Stomach (tissue), 8 donors: ENCODE measurements at regions not wholly inside any gene's neighbourhood (a gene's known extent, or its start where the extent isn't known, plus 50 kb on each side); places are given as distances from the start of the nearest gene placed in this dataset.

Source experiments
- DNase-seq, 2 donors: peaks; one replicate each; pipeline versions ENCODE4 v3.0.0 to v3.0.0-alpha.2; 2013 to 2019
- H3K27ac ChIP-seq, 5 donors: fragments of 200-600 bp in 4 of 5; sonication (generic) in 4 of 5; one replicate each; pipeline ENCODE4 v1.5.1; 2013 to 2019; ENCODE audit warnings: mild to moderate bottlenecking in 1 of 5, moderate library complexity in 1 of 5
- H3K27me3 ChIP-seq, 3 donors: fragments of 200-600 bp; sonication (generic); one replicate each; pipeline ENCODE4 v1.5.1; 2017 to 2019; ENCODE audit warnings: mixed run types in 1 of 3
- H3K36me3 ChIP-seq, 4 donors: fragments of 200-600 bp; sonication (generic); 1 replicate in 3 of 4; 2 replicates in 1 of 4; pipeline ENCODE4 v1.5.1; 2016 to 2019
- H3K4me1 ChIP-seq, 4 donors: fragments of 200-600 bp; sonication (generic); one replicate each; pipeline ENCODE4 v1.5.1; 2016 to 2019
- H3K4me3 ChIP-seq, 4 donors: fragments of 200-600 bp; sonication (generic) in 3 of 4; one replicate each; pipeline ENCODE4 v1.5.1; 2016 to 2019; ENCODE audit warnings: mild to moderate bottlenecking in 1 of 4
- H3K9me3 ChIP-seq, 4 donors: fragments of 200-600 bp; sonication (generic); one replicate each; pipeline ENCODE4 v1.5.1; 2016 to 2019
- EP300 ChIP-seq: sonication (generic); formaldehyde crosslinking; IDR thresholded peaks from one replicate; pipeline ENCODE4 v1.6.1; 2017; ENCODE audit warnings: antibody characterized with exemption
- POLR2A ChIP-seq, 4 donors: fragments of 450-650 bp; IDR thresholded peaks; one replicate each; pipeline ENCODE4 v1.6.1; 2016; ENCODE audit warnings: antibody characterized with exemption in 4 of 4, control low read depth in 2 of 4, mild to moderate bottlenecking in 1 of 4, moderate library complexity in 1 of 4
- POLR2AphosphoS5 ChIP-seq, 3 donors: sonication (generic); formaldehyde crosslinking; IDR thresholded peaks; one replicate each; pipeline ENCODE4 v1.6.1; 2016; ENCODE audit warnings: antibody characterized with exemption in 3 of 3
- WGBS, 5 donors: extraction: QIAGEN DNeasy Blood & Tissue Kit in 3 of 5; methylation state at CpG; one replicate each; pipeline versions ENCODE4 v1.1.5 to v1.1.7; 2013 to 2018; 5-methylcytosine and 5-hydroxymethylcytosine counted together
- intact Hi-C: fragments of 100-400 bp; cut with DNase I; formaldehyde crosslinking; loops from one replicate; pipeline ENCODE4 v1.15.1; 2023; ENCODE audit warnings: low total_unique reads
- TF ChIP-seq, protein P1 (sequence below), 7 experiments: fragments of 450-650 bp in 4 of 7; fragments of 200-600 bp in 3 of 7; sonication (generic) in 3 of 7; IDR thresholded peaks; one replicate each; pipeline ENCODE4 v1.5.1; 2016 to 2019; ENCODE audit warnings: antibody characterized with exemption in 7 of 7, control low read depth in 2 of 7, mild to moderate bottlenecking in 1 of 7
- donor health status: healthy with polysubstance abuse.
- donor health status: Bipolar disorder and iron deficiency.
- donor health status: healthy.

DNA sequence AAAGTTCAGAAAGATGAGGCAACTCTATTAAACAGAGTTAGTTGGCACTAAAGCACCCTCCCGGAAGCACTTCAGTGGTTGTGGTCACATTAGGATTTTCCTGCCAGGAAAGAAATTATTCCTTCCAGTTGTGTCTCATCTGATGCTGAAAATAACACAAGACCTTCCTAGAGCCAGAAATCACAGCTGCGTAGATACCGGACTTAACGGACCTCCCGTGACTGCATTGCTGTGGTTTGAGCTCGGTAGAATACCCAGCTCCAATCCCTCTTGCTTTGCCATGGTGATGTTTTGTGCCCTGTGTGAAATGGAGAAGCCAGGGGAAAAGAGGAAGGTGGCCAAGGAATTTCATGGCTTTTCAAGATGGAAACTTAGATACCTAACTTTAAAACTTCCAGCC lies 215.0 kb upstream of the IGF1R start:
- DNase-seq: no peak
- 75 to 82% (median 80%) methylated on average over 6 of the region's 6 CpGs for WGBS, 5 donors
- no peaks in the 10 kb centered on the region for H3K36me3 ChIP-seq
- intact Hi-C loops: no loop called here
- no peak for TF ChIP-seq POLR2A (IDR thresholded peaks at IDR 0.05)
- no peak for TF ChIP-seq EP300
- TF ChIP-seq, protein P1, sequence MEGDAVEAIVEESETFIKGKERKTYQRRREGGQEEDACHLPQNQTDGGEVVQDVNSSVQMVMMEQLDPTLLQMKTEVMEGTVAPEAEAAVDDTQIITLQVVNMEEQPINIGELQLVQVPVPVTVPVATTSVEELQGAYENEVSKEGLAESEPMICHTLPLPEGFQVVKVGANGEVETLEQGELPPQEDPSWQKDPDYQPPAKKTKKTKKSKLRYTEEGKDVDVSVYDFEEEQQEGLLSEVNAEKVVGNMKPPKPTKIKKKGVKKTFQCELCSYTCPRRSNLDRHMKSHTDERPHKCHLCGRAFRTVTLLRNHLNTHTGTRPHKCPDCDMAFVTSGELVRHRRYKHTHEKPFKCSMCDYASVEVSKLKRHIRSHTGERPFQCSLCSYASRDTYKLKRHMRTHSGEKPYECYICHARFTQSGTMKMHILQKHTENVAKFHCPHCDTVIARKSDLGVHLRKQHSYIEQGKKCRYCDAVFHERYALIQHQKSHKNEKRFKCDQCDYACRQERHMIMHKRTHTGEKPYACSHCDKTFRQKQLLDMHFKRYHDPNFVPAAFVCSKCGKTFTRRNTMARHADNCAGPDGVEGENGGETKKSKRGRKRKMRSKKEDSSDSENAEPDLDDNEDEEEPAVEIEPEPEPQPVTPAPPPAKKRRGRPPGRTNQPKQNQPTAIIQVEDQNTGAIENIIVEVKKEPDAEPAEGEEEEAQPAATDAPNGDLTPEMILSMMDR (IDR thresholded peaks at IDR 0.05): no peak
- TF ChIP-seq POLR2AphosphoS5 (IDR thresholded peaks at IDR 0.05): no peak
- H3K4me3 ChIP-seq: no peak overlapping the region
- no peaks in the 10 kb centered on the region for H3K9me3 ChIP-seq
- peaks cover 0 to 5% (median 4%) of the 10 kb centered on the region in 4 donors for H3K4me1 ChIP-seq
- H3K27ac ChIP-seq: no peak overlapping the region
- peaks cover 0 to 31% (median 11%) of the 10 kb centered on the region in 3 donors for H3K27me3 ChIP-seq

GRCh38 chr15:98433856-98434255 lies 214.5 kb upstream of the IGF1R start:
- no peaks in the 10 kb centered on the region for H3K9me3 ChIP-seq
- H3K27ac ChIP-seq: no peak overlapping the region
- WGBS, 5 donors: 76 to 85% (median 80%) methylated on average over 10 of the region's 10 CpGs
- TF ChIP-seq POLR2A (IDR thresholded peaks at IDR 0.05) (no peak), POLR2AphosphoS5 (IDR thresholded peaks at IDR 0.05) (no peak), EP300 (no peak)
- TF ChIP-seq, protein P1 (IDR thresholded peaks at IDR 0.05): no peak
- intact Hi-C loops: no loop called here
- H3K27me3 ChIP-seq: peaks cover 0 to 26% (median 10%) of the 10 kb centered on the region in 3 donors
- H3K36me3 ChIP-seq: no peaks in the 10 kb centered on the region
- H3K4me1 ChIP-seq: no peaks in the 10 kb centered on the region
- H3K4me3 ChIP-seq: no peak overlapping the region
- DNase-seq: no peak

- no peaks in the 10 kb centered on the region for H3K9me3 ChIP-seq
- no peak overlapping the region for H3K27ac ChIP-seq
- no peak for DNase-seq
- H3K36me3 ChIP-seq: no peaks in the 10 kb centered on the region
- H3K27me3 ChIP-seq: peaks cover 0 to 4% (median 0%) of the 10 kb centered on the region in 3 donors
- no peak for TF ChIP-seq POLR2A (IDR thresholded peaks at IDR 0.05)
- TF ChIP-seq, protein P1 (IDR thresholded peaks at IDR 0.05): no peak
- no peak for TF ChIP-seq POLR2AphosphoS5 (IDR thresholded peaks at IDR 0.05)
- no peak for TF ChIP-seq EP300
- no peak overlapping the region for H3K4me3 ChIP-seq
- peaks cover 0 to 5% (median 2%) of the 10 kb centered on the region in 4 donors for H3K4me1 ChIP-seq
- intact Hi-C loops: no loop called here
- 79 to 92% (median 86%) methylated on average over 2 of the region's 2 CpGs for WGBS, 5 donors
Observed at GRCh38 chr15:98437752-98438151, 210.6 kb upstream of the IGF1R start.

GRCh38 chr15:98438326-98438725 lies 210.0 kb upstream of the IGF1R start:
- no peak overlapping the region for H3K27ac ChIP-seq
- H3K4me1 ChIP-seq: peaks cover 0 to 5% (median 2%) of the 10 kb centered on the region in 4 donors
- H3K36me3 ChIP-seq: no peaks in the 10 kb centered on the region
- no peak for DNase-seq
- 78 to 90% (median 86%) methylated on average over 5 of the region's 5 CpGs for WGBS, 5 donors
- peaks cover 0 to 4% (median 0%) of the 10 kb centered on the region in 3 donors for H3K27me3 ChIP-seq
- no peak overlapping the region for H3K4me3 ChIP-seq
- no peaks in the 10 kb centered on the region for H3K9me3 ChIP-seq
- intact Hi-C loops: no loop called here
- TF ChIP-seq EP300: no peak
- TF ChIP-seq, protein P1 (IDR thresholded peaks at IDR 0.05): no peak
- TF ChIP-seq POLR2AphosphoS5 (IDR thresholded peaks at IDR 0.05): no peak
- TF ChIP-seq POLR2A (IDR thresholded peaks at IDR 0.05): no peak
